ENCODE measurements at regions not wholly inside any gene's neighbourhood (a gene's known extent, or its start where the extent isn't known, plus 50 kb on each side); places are given as distances from the start of the nearest gene placed in this dataset.

DNA sequence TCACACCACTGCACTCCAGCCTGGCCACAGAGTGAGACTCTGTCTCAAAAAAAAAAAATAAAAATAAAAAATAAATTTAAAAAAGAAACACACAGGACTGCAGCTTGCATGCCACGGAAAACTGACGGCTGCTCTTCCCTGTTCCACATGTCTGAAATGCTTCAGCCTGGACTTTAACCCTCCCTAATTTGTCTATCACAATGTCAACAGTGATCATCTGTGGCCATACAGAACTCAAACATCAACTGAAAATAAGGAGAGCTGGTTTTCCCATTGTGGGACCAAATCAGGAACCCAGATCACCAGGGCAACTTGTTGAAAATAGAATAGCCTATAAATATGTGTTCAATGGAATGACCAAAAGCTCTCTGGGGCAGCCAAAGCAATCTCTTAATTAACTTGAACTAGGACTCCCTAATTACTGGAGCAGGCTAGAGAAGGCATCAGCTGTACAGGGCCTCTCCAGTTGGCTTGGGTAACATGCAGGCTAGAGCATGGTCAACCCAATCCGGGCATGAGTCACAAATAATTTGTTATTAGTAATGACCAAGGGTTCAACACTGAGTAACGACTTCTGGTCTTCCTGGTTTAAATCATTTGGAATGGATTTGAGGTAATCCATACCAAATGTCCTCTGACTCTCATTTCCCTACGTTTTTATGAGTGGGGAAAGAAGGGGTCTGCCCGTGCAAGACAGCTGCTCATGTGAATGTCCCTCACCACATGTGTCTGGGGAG is 62.7 kb upstream of the KAZN start (continued):
- TF ChIP-seq, protein P1, sequence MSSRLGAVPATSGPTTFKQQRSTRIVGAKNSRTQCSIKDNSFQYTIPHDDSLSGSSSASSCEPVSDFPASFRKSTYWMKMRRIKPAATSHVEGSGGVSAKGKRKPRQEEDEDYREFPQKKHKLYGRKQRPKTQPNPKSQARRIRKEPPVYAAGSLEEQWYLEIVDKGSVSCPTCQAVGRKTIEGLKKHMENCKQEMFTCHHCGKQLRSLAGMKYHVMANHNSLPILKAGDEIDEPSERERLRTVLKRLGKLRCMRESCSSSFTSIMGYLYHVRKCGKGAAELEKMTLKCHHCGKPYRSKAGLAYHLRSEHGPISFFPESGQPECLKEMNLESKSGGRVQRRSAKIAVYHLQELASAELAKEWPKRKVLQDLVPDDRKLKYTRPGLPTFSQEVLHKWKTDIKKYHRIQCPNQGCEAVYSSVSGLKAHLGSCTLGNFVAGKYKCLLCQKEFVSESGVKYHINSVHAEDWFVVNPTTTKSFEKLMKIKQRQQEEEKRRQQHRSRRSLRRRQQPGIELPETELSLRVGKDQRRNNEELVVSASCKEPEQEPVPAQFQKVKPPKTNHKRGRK (CRISPR knock-in tag; IDR thresholded peaks at IDR 0.05): no peak
- TF ChIP-seq ZSCAN21 (CRISPR knock-in tag; IDR thresholded peaks at IDR 0.05; ENCODE audit: borderline replicate concordance): no peak
- no peak for TF ChIP-seq ZNF713 (CRISPR knock-in tag; IDR thresholded peaks at IDR 0.05)
- no peak for TF ChIP-seq ZNF580 (CRISPR knock-in tag; IDR thresholded peaks at IDR 0.05; ENCODE audit: borderline replicate concordance, low read depth)
- no peak for TF ChIP-seq TCF7 (IDR thresholded peaks at IDR 0.05; ENCODE audit: low read depth)
- TF ChIP-seq ZFP91 (CRISPR knock-in tag; IDR thresholded peaks at IDR 0.05; ENCODE audit: borderline replicate concordance): no peak
- no peak for TF ChIP-seq DZIP1 (CRISPR knock-in tag; IDR thresholded peaks at IDR 0.05)
- no peak for TF ChIP-seq TCF7L2 (IDR thresholded peaks at IDR 0.05; ENCODE audit: low read depth, low read length)
- no peak for TF ChIP-seq SMARCC2 (IDR thresholded peaks at IDR 0.05)
- TF ChIP-seq AKNA (CRISPR knock-in tag; IDR thresholded peaks at IDR 0.05; ENCODE audit: borderline replicate concordance): no peak
- TF ChIP-seq CC2D1A (CRISPR knock-in tag; IDR thresholded peaks at IDR 0.05): no peak
- TF ChIP-seq RAD51 (IDR thresholded peaks at IDR 0.05; ENCODE audit: borderline replicate concordance): no peak
- TF ChIP-seq CSRNP2 (CRISPR knock-in tag; conservative IDR thresholded peaks at IDR 0.05; ENCODE audit: low read depth): no peak
- TF ChIP-seq ZNF562 (CRISPR knock-in tag; IDR thresholded peaks at IDR 0.05; ENCODE audit: borderline replicate concordance): no peak
- TF ChIP-seq HNRNPH1 (optimal IDR thresholded peaks at IDR 0.05; ENCODE audit: low read depth, low read length): no peak
- TF ChIP-seq NFIC (IDR thresholded peaks at IDR 0.05; ENCODE audit: low read length): no peak
